NCI-H2107 treated with DMSO at 0.1 percent for 48 hours (cell line): ENCODE measurements at regions not wholly inside any gene's neighbourhood (a gene's known extent, or its start where the extent isn't known, plus 50 kb on each side); places are given as distances from the start of the nearest gene placed in this dataset.
"Not testable (repeated sequence)": the region's sequence is repeated elsewhere in the genome, so short reads cannot be mapped to it uniquely, and the experiment has no call there.

Source experiments
- DNase-seq: peaks from one replicate; lab custom pipeline; 2025; ENCODE audit not compliant: unreplicated experiment; lab: John Stamatoyannopoulos, UW

DNA sequence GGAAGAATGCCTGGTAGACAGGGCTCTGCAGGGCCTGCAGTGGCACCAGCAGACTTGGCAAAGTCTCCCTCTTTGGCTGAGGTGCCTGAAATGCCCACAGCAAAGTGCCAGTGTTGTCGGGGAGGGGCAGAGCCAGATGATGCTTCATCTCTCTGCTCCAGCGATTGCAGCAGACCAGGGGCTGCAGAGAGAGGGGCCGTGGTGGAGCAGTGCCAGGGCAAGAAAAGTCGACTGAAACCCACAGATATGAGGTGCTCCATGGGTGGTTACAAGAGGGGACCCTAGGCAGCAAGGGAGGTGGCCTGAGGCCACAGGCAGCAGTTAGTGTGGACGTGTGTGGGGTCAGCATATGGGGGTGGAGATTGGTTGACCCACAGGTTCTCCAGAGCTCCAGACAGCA, 123.5 kb upstream of the SHH start:
- no peak for DNase-seq

DNA sequence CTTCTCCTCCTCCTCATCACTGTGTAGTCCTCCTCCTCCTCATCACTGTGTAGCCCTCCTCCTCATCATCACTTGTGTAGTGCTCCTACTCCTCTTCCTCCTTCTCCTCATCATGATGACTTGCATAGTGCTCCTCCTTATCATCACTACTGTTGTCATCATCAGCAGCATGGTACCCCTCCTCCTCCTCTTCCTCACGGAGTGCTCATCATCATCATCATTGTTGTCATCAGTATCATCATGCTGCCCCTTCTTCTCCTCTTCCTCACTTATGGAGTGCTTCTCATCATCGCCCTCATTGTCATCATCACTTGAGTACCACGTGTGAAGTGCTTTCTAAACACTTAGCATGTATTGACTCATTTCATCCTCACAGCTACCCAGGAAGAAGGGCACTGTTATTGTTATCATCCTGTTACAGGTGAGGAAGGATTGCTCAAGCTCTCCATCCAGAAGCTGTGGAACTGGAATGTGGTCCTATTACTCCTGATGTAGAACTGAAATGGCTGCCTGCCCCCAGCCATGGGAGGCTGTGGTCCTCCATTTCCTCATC, 122.8 kb upstream of the SHH start:
- DNase-seq, result no peak

DNA sequence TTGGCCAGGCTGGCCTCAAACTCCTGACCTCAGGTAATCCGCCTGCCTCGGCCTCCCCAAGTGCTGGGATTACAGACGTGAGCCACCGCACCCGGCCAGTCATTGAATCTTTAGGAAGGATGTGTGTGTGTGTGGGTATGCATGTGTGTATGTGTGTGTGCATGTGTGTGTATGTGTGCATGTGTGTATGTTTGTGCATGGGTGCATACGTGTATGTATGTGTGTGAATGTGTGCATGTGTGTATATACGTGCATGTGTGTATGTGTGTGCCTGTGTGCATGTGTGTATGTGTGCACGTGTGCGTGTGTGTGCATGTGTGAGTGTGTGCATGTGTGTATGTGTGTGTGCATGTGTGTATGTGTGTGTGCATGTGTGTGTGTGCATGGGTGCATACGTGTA, 120.1 kb upstream of the SHH start:
- DNase-seq, result not testable (repeated sequence)

DNA sequence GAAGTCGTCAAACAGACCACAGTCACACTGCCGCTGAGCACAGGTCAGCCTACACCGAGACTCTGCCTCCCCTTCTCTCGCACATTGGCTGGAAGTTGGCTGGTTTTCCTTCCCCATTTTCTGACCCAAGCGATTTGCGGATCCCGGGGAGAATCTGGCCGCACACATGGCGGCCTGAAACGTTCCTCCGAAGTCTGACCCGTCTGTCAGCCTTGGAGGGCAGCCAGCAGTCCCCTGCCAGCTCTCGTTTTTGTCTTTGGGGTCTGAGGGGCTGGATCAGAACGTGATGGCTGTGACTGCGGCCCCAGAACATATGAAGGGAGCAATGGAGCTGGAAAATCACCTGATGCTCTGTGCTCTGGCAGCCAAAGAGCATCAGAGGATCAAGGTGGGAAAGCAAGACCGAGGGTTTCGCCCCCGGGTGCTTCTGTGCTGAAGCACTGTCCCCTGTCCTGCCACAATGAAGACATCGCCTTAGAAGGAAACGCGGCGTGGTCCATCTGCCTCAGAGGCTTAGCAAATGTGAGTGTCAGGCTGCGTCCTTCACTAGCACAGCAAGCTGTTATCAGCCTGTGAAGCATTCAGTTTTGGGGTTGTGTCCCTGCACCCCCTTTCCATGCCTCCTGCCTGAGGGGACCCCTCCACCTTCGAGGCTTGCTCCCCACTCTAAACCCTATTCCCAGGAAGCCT, 119.3 kb upstream of the SHH start:
- no peak for DNase-seq

DNA sequence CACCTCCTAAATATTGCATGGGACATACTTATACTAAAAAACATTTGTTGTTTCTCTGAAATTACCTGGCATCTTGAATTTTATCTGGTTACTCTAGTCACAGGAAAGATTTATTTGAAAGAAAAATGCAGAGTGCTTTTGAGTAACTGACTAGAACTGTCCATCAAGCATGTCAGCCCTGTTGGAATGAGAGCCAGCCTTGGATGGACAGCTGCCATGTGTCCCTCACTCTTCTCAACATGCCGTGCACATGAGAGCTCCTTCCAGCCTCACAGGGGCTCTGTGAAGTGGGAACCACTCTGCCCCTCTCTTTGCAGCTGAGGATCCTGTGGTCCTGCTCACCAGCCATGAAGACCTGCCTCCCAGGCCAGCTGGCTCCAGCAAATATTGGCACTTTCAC, 118.3 kb upstream of the SHH start:
- DNase-seq, result no peak

DNA sequence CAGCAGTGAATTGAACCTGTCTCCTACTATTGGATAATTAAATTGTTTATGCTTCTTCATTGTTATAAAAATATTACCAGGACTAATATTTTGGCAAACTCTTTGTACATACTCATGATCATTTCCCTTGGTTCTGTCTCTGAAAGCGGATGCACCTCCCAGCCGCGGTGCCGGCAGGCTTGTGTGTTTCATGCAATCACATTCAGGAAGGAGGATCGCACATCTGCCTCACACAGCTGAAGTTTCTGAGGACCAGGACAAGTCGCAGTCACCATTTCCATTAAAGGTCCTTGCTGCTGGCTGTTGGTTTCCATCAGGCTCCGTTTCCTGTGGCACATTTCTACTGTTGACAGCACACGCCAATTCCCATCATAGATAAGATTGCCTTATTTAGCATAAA, 117.8 kb upstream of the SHH start:
- DNase-seq, result no peak

DNA sequence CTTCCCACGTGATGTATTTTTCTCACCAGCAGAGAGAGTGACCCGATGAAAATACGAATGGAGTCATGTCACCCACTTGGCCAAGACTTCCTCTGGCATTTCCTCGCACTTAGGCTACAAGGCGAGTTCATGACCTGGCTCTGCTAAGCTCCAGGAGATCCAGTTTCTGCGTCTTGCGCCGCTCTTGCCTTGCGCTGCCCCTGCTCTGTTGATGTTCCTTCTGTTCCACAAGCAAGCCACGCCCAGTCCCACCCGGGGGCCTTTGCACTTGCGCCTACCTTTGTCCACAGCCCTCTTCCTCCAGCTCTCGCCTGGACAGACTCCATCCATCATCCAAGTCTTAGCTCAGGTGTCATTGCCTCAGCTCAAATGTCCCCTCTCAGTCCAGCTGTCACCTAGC, 116.3 kb upstream of the SHH start:
- no peak for DNase-seq

DNA sequence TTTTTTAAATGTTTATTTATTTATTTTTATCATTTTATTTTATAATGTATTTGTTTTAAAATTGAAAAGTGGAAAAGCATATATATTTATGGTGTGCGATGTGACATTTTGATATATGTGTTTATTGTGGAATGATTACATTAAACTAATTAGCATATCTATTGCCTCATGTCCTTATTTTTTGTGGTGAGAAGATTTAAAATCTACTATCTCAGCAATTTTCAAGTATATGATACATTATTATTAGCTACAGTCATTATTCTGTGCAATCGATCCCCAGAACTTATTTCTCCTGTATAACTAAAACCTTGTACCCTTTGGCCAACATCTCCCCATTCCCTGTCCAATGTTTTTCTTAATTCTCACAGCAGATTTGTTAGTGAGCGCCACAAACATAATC, 115.6 kb upstream of the SHH start:
- DNase-seq, result no peak

DNA sequence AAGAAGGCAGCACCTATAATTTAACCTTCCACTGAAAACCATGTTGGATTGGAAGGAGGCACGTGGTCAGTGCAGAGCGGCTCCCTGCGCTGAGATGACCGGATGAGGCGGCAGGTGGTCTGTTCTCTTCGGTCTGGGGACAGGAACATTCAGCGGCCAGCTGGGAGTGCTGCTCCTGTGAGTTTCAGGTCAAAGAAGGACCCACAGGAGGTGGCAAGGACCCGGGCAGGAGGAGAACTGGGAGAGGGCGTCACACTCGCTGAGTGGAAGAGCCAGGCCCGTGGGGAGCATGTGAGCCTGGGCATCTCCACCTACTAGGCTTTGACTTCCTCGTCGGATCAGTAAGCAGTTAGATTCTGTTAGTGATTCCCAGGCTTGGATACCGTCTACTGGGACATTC, 113.4 kb upstream of the SHH start:
- DNase-seq, result no peak

DNA sequence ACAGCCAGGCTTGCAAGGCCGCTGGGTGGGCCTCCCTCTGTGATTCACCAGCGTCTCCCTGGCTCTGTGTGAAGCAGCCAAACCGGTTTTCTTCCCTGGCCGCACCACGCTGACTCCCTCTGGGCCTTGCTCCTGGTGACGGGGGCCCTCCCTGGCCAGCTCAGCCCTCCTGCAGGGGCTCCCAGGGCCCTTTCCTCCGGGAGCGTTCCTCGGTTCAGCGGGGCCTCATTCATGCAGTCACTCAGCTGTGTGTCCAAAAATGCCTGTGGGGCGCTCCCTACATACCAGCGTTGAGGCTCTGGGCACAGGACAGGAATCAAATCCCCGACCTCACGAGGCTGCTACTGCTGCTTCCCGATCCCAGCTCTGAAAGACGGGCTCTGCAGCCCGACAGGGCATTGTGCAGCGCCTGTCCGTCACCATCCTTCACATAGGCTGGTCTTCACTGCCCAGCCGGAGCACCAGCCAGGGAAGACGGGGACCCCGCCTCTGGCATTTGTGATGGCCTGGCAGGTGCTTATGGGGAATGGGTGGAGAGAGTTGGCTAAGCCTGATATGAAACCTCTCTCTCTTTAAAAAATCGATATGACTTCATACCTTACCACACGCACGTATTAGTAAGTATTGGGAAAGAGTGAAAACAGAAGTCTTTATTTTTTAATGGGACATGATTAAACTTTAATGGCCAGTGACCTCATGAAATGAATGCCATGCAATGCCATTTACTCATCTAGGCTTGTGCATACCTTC, 110.0 kb upstream of the SHH start:
- no peak for DNase-seq

DNA sequence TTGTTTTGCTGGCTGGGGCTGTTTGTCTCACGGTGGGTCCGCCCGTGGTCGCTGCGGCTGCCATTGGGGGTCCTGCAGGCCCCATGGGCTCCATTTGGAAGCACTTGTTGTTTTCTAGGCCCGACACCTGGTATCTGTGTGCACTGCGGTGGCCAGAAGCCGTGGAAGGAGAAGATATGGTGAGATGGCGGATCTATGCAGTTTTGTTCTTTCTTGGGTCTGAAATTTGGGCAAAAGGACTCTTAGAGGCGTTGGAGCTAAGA, 109.5 kb upstream of the SHH start:
- DNase-seq, result no peak

DNA sequence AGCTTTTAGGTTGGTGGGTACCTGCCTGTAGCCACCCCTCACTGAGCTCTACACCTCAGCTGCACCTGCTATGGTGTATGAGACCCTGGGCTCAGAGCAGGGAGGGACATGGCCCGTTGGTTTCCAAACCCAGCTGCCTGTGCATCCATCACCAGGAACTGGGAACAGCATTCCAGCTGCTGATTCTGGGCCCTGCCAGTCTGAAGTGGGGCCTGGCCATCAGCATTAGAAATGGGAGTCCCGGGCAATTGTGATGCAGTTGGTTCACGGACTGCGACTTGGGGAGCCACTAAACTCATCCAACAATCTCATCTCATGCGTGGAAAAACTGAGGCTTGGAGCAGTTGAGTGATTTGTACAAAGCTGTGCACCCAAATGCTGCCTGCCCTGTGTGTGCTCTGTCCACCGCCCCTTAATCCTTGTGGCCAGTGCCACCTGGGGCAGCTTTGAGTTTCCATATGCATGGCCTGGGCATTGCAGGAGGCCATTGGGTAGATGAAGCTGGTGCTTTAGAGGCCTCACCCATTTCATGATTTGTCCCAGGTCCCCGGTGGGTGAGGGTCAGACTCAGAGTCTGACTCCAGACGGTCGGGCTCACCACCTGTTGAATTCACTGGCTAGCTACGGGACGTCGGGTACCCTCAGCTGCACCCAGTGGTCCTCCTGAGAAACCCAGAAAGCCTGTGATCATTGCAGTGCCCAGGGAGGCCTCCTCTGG, 109.0 kb upstream of the SHH start:
- DNase-seq, result no peak

DNA sequence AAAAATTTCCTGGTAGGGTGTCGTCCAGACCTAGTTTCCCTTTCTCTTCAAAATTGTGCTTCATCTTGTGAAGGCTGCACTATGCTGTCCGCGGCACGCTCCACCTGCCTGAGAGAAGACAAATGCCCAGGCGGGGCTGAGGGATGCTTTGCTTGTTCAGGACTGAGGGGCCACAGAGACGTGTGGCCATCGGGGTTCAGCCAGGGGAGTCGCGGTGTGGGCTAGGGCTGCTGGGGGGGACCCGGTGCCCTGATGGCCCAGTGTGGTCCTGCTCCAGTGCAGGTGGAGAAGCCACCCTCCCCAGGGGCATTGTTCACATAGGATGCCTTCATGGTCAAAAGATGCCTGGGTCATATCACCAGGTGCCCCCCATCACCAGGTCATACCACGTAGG, 107.8 kb upstream of the SHH start:
- no peak for DNase-seq

DNA sequence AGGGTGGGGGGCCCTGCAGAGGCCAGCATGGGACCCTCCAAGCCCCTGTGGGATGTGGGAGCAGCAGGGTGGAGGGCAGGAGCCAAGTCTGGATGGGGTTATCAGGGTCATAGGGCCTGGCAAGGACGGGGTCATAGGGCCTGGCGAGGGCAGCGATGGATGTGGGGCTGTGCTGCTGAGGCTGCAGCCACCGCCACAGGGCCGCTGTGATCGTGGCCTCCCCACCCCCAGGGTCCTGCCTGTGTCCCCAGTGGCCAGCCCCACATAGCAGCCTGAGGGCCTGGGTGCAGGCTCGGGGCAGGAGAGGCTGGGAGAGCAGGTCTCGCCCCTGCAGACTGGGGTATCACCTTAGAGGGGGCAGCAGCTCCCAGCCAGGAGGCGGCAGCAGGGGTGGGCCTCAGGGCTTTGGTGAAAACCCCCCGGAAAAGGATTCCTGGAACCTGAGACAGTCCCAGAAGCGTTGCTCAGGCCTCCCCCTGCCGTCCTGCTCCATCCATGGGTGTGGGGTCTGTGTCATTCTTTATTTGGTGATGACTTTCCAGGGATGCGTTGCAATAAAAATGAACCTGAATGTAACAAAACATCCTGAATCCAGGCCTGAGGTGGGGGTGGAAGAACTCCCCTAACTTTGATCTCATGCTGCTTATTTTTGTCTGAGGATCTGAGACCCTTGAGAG, 107.3 kb upstream of the SHH start:
- no peak for DNase-seq

DNA sequence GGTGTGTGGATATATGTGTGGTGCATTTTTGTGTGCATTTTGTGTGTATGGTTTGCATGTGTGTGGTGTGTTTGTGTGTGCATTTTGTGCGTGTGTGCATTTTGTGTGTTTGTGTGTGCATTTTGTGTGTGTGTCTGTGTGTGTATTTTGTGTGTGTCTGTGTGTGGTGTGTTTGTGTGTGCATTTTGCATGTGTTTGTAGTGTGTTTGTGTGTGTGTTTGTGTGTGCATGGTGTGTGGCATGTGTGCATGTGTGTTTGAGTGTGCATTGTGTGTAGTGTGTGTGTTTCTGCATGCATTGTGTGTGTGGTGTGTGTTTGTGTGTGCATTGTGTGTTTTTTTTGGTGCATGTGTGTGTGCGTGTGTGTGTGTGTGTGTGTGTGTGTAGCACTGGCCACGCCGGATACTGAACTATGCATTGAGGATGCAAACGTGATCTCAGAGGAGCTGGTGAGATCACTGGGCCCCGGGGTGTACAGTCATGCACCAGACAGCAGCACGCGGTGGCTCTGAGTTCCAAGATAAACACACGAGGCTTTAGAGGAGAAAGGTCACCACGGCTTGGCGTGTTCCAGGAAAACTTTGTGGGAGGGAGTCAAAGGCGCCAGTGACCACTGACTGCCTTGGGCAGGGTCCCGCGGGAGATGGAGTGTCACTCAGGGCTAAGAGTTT, 106.6 kb upstream of the SHH start:
- no peak for DNase-seq

DNA sequence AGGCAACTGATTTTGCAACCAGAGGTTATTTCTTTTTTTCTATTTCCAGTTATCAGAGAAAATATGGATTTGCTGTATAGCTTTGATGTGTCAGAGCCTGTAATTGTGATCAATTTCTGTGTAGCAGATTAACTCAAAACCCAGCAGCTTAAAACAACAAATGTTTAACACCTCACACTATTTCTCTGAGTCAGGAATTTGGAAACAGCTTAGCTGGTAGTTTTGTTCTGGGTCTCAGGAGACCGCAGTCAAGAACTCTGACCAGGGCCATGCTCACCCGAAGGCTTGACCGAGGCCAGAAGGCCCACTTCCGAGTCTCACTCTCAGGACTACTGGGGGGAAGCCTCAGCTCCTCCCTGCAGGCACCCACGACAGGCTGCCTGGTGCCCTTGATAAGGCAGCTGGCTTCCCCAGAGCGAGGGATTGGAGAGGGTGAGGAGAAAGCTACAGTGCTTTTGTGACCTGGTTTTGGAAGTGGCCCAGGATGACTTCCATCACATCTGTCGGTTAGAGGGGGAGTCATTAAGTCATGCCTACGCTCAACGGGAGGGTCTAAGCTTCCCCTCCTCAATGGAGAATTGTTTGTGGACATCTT, 105.7 kb upstream of the SHH start:
- DNase-seq, result no peak

DNA sequence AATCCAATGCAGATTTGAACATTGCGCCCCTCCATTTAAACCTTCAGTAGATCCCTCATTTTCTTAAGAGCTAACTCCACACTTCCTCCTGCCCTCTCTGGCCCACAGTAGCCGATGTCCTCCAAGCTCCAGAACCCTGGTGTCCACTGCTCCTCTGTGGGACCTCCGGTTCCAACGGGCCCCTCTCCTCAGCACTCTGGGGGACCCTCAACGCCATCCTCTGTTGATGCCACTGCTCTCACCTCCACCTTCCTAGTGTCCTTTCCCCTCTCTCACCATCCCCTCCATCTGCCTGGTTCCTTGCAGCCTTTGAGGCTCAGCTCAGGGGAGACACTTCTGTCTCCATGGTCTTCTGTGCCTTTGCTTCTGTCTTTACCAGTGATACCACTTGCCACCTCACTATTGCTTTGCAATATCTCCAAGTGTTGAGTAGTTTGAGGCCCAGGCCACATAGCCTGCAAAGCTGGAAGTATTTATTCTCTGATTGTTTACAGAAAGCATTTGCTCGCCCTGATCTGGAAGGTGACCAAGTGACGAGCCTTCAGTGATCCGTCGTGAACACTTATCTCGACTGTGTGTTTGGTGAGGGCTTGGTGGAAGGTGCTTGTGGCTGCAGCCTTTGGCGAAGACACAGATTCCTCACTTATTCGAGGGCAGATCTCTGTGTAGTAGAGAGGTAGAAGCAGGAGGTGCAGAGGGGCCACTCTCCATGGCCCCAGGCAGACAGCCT, 104.8 kb upstream of the SHH start:
- DNase-seq, result no peak

DNA sequence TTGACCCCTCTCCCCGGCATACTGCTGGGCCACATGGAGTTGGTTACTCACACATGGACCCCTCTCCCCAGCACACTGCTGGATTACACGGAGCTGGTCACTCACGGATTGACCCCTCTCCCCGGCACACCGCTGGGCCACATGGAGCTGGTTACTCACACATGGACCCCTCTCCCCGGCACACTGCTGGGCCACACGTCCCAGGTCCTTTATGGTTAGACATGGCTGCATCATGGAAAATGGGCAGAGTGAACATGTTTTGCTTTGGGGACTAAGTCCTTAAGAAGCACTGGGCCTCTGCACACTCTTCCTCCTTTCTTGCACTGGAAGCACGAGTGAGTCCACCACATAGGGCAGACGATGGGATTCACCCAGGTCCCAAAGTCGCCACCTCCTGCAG, 102.1 kb upstream of the SHH start:
- DNase-seq, result no peak

DNA sequence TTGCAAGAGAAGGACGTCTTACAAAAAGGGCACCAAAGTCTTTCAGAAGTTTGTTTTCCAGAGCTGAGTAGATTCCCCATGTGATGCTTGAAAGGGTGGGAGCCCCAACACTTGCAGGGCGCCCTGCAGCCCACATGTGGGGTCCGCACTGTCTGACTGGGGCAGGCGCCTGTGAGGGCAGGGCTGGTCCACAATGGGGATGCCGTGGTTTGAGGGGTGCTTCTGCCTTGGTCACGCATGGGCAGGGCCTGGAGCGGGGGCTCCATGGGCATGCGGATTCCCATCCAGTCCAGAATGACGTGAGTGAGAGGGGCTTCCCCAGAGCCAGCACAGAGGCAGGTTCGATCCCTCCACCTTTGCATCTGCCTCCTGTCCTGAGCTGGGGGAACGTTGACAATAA, 101.5 kb upstream of the SHH start:
- no peak for DNase-seq

DNA sequence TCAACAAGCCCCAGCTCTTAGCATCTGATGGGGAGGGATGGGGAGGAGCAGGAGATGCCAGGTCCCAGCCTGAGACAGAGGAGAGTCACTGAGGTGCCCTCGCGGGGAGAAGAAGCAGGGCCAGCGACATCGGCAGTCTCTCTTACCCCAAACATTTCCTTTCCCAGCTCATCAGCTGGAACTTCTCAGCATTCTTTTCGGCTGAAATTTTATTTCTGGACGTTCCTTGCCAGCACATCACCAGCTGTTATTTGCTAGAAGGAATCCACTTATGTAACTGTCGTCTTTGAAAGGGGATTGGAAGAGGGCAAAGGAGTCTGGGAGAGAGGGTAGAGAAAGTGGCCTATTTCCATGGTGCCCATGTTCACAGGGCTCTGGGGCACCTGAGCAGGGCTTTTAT, 101.0 kb upstream of the SHH start:
- no peak for DNase-seq
